Upper lobe of right lung (tissue), 1 donor: ENCODE measurements at regions not wholly inside any gene's neighbourhood (a gene's known extent, or its start where the extent isn't known, plus 50 kb on each side); places are given as distances from the start of the nearest gene placed in this dataset.
A peak's percentile ranks its signal among the peaks of the same experiment; 100 is the strongest.

Experiments
- ATAC-seq: fragments of 200-7000 bp; cut with Tn5 transposase; one replicate; pipeline ENCODE4 v1.9.1; 2020; ENCODE audit warnings: mild to moderate bottlenecking, moderate library complexity
- DNase-seq: peaks from one replicate; pipeline ENCODE4 v3.0.0-alpha.2; 2020
- H3K27ac ChIP-seq: fragments of 200-600 bp; one replicate; pipeline ENCODE4 v1.8.0; 2022
- H3K27me3 ChIP-seq: fragments of 200-600 bp; one replicate; pipeline ENCODE4 v1.8.0; 2022; ENCODE audit warnings: mild to moderate bottlenecking
- H3K36me3 ChIP-seq: fragments of 200-600 bp; one replicate; pipeline ENCODE4 v1.8.0; 2022
- H3K4me1 ChIP-seq: fragments of 200-600 bp; one replicate; pipeline ENCODE4 v1.8.0; 2022
- H3K4me3 ChIP-seq: fragments of 200-600 bp; one replicate; pipeline ENCODE4 v1.8.0; 2022; ENCODE audit warnings: mild to moderate bottlenecking
- H3K9me3 ChIP-seq: fragments of 200-600 bp; one replicate; pipeline ENCODE4 v1.8.0; 2022
- intact Hi-C: fragments of 100-400 bp; cut with DNase I; formaldehyde crosslinking; loops from one replicate; pipeline ENCODE4 v1.11.0; 2022
- TF ChIP-seq, protein P1 (sequence below): fragments of 200-600 bp; IDR thresholded peaks from one replicate; pipeline ENCODE4 v1.8.0; 2022; ENCODE audit warnings: antibody characterized with exemption
- donor health status: DM: no; HTN: yes; CAD: no; lungs with severe emphysema.

DNA sequence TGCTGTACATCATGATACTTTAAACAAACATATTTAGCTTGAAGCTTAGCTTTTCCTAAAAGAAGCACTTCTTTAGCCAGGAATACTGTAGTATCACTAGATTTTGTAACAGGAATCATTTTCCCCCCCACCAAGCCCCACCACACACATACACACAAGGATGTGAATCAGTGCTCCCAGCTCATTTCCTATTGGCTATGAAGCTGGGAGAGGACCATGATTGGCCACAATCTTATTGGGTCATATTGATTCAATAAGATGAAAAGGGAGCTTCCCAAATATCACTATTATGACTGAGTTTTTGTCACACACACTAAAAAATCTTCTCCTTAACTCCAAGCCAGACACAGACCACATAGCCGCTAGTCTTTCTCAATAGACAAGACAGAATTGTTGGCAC lies 140.5 kb upstream of the TNFAIP3 start:
- Histone ChIP-seq H3K4me3 (no peak overlapping the region), H3K27me3 (no peaks in the 10 kb centered on the region), H3K4me1 (peaks cover 1% of the 10 kb centered on the region), H3K27ac (no peak overlapping the region), H3K36me3 (no peaks in the 10 kb centered on the region), H3K9me3 (no peaks in the 10 kb centered on the region)
- ATAC-seq (no peak), DNase-seq (no peak)
- intact Hi-C loops = no loop called here
- TF ChIP-seq, protein P1, sequence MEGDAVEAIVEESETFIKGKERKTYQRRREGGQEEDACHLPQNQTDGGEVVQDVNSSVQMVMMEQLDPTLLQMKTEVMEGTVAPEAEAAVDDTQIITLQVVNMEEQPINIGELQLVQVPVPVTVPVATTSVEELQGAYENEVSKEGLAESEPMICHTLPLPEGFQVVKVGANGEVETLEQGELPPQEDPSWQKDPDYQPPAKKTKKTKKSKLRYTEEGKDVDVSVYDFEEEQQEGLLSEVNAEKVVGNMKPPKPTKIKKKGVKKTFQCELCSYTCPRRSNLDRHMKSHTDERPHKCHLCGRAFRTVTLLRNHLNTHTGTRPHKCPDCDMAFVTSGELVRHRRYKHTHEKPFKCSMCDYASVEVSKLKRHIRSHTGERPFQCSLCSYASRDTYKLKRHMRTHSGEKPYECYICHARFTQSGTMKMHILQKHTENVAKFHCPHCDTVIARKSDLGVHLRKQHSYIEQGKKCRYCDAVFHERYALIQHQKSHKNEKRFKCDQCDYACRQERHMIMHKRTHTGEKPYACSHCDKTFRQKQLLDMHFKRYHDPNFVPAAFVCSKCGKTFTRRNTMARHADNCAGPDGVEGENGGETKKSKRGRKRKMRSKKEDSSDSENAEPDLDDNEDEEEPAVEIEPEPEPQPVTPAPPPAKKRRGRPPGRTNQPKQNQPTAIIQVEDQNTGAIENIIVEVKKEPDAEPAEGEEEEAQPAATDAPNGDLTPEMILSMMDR = no peak

DNA sequence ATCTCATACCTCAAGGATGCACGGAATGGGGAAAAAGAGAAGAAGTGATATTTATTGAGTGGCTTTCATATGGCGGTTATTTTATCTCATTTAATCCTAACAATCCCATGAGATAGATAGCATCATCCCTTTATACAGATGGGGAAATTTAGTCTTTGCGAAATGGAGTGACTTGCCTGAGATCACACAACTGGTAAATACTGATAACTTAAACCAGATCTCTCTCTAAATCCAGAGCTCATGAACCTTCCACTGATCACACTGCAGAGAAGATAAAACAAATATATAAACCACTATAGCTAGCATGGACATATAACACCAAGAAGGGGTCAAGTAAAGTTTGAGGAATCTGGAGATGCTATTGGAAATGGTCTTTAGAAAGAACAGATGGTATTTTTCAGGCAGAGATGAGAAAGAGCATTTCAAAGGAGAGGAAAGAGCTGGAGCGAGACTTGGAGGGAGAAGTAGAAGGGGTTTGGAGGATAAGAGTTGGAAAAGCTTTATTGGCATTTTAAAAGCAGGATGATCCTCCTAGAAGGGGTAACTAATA lies 139.8 kb upstream of the TNFAIP3 start:
- TF ChIP-seq, protein P1 = no peak
- Histone ChIP-seq H3K27me3 (no peaks in the 10 kb centered on the region), H3K4me3 (no peak overlapping the region), H3K4me1 (peaks cover 6% of the 10 kb centered on the region), H3K27ac (no peak overlapping the region), H3K36me3 (no peaks in the 10 kb centered on the region), H3K9me3 (no peaks in the 10 kb centered on the region)
- intact Hi-C loops = no loop called here
- ATAC-seq (no peak), DNase-seq (no peak)

DNA sequence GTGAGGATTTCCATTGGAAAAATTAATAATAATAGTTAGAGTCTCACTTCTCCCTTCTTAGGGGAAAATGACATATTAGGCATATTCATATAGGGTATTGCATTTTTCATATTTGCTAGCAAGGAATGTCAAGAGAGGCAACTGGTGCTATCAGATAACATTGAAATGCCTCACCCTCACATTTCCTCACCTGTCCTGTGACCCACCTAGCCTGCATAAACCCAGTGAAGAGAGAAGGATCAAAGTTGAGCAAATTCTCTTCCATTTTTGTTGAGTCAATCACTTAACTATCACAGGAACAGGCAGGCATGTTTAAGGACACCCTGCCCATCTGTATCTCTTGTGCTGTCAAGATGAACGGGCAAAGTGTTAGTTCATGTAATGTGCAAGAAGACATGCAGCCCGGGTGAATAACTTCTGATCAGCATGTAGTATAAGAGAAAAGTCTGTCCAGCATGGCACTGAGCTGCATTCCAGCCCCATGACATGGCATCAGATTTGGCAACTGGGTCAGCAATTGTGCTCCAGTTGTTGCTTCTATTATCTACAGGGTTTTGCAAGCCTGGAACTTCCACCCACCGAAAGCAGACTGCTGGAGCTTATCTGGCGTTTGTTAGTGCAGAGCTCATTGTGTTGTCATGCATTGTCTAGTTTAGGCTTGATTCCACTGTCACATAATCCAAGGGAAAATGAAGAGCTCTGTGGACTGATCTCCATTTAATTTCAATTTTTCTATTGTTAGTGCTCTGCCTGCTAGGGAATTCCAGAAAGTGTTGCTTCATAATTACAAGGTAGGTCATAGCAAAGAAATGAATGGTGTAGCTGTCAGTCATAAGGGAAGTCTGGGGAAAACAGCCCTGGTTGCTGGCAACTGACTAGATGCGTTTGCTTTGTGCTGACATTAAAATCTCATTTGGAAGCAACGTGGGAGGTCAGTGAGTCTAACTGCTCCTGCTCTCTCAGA lies 138.4 kb upstream of the TNFAIP3 start:
- Histone ChIP-seq H3K9me3 (no peaks in the 10 kb centered on the region), H3K27me3 (no peaks in the 10 kb centered on the region), H3K4me1 (peaks cover 6% of the 10 kb centered on the region), H3K4me3 (no peak overlapping the region), H3K36me3 (no peaks in the 10 kb centered on the region), H3K27ac (no peak overlapping the region)
- DNase-seq = no peak
- intact Hi-C loops = no loop called here
- TF ChIP-seq, protein P1 = no peak
- peak; percentile 62 for ATAC-seq

DNA sequence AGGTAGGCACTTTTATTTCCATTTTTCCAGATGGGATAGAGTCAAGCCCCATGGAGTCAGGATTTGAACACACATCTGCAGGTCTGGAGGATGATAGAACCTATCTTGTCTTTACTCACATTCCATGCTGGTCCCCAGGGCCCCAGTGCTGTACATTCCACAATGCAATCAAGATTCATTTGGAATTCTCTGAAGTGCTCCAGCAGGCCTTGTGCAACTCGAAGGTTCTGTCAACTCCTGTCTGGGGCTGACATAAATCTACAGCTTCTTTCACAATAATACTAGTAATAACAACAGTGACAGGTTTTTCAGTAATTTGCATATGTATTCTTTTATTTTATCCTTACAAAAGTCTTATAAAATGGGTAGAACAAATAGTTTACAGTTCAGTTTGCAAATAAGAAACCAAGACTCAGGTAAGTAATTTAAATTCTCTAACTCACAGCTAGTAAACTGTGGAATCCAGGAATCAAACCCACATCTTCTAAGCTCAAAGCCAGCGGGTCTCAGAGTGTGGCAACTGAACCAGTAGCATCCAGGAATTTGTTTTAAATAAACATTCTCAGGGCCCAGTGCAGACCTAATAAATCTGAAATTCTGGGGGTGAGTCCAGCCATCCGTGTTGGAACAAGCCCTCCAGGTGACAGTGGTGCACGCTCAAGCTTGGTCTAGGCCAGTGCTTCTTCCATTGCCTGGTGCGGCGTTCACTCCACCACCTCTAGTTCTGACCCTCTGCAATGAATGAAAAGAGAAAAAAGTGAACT lies 137.0 kb upstream of the TNFAIP3 start:
- TF ChIP-seq, protein P1 = no peak
- H3K27ac ChIP-seq = no peak overlapping the region
- ATAC-seq (no peak), DNase-seq (no peak)
- peaks cover 6% of the 10 kb centered on the region for H3K4me1 ChIP-seq
- no peaks in the 10 kb centered on the region for H3K27me3 ChIP-seq
- no peaks in the 10 kb centered on the region for H3K36me3 ChIP-seq
- H3K9me3 ChIP-seq = no peaks in the 10 kb centered on the region
- H3K4me3 ChIP-seq = no peak overlapping the region
- intact Hi-C loops = no loop called here

DNA sequence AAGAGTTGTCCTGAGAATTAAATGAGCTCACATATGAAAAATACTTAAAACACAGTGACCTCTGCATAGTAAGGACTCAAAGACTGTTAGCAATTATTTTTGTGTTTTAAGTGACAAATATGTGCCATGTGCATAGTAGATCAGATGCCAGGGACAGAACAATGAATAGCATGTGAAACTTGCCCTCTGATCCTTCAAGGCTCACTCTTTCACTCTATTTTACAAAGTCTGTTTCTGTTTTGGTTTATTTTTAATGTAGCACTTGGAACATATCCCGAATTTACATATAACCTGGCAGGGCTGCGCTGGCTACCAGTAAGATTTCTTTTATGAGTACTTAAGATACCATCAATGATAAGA lies 135.5 kb upstream of the TNFAIP3 start:
- intact Hi-C loops = no loop called here
- H3K4me1 ChIP-seq = peaks cover 6% of the 10 kb centered on the region
- no peaks in the 10 kb centered on the region for H3K9me3 ChIP-seq
- no peak overlapping the region for H3K4me3 ChIP-seq
- H3K27me3 ChIP-seq = no peaks in the 10 kb centered on the region
- no peak overlapping the region for H3K27ac ChIP-seq
- TF ChIP-seq, protein P1 = no peak
- H3K36me3 ChIP-seq = no peaks in the 10 kb centered on the region
- DNase-seq (no peak), ATAC-seq (no peak)
